ENCODE measurements at regions not wholly inside any gene's neighbourhood (a gene's known extent, or its start where the extent isn't known, plus 50 kb on each side); places are given as distances from the start of the nearest gene placed in this dataset.

DNA sequence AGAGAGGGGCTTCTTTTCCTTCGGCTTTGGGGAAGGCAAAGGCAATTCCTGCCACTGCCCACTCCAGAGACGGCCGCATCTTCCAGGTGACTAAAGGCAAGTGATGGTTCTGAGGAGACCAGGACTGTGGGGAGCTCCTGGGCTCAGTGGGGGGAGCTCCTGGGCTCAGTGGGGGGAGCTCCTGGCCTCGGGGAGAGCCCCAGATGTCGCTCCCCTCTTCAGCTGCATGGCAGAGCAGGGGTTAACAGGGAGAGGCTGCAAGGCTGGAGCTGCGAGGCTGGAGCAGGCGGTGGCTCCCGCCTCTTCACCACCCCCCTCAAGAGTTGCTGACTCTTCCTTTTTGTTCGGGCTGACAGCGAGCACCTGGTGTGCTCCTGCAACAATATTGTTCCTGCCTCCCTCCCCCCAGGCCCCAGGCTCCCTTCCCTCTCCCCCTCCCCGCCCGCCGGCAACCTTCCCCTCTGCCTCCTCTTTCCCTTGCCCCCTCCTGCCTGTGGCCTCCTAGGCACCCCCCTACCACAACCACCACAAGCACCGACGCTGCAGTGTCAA is 56.3 kb upstream of the LBX1 start:
- TF ChIP-seq, protein P1, sequence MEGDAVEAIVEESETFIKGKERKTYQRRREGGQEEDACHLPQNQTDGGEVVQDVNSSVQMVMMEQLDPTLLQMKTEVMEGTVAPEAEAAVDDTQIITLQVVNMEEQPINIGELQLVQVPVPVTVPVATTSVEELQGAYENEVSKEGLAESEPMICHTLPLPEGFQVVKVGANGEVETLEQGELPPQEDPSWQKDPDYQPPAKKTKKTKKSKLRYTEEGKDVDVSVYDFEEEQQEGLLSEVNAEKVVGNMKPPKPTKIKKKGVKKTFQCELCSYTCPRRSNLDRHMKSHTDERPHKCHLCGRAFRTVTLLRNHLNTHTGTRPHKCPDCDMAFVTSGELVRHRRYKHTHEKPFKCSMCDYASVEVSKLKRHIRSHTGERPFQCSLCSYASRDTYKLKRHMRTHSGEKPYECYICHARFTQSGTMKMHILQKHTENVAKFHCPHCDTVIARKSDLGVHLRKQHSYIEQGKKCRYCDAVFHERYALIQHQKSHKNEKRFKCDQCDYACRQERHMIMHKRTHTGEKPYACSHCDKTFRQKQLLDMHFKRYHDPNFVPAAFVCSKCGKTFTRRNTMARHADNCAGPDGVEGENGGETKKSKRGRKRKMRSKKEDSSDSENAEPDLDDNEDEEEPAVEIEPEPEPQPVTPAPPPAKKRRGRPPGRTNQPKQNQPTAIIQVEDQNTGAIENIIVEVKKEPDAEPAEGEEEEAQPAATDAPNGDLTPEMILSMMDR (conservative IDR thresholded peaks at IDR 0.05) = no peak
- no peak for TF ChIP-seq ZFX (IDR thresholded peaks at IDR 0.05)
